Skeletal muscle satellite cell (primary cell): ENCODE measurements at regions not wholly inside any gene's neighbourhood (a gene's known extent, or its start where the extent isn't known, plus 50 kb on each side); places are given as distances from the start of the nearest gene placed in this dataset.
"Not testable (repeated sequence)": the region's sequence is repeated elsewhere in the genome, so short reads cannot be mapped to it uniquely, and the experiment has no call there.

Source experiments
- H3K27me3 ChIP-seq: 2 replicates; pipeline ENCODE4 v1.7.0; 2013; ENCODE audit warnings: low read length; ENCODE audit not compliant: control insufficient read depth, insufficient read depth
- H3K36me3 ChIP-seq: 2 replicates; pipeline ENCODE4 v1.7.0; 2013; ENCODE audit warnings: mild to moderate bottlenecking, control low read depth, low read length; ENCODE audit not compliant: insufficient read depth
- H3K4me1 ChIP-seq: 2 replicates; pipeline ENCODE4 v1.7.0; 2013; ENCODE audit warnings: low read length; ENCODE audit not compliant: control insufficient read depth, insufficient read depth
- H3K4me2 ChIP-seq: 2 replicates; pipeline ENCODE4 v1.7.0; 2013; ENCODE audit warnings: mild to moderate bottlenecking, low read length
- H3K4me3 ChIP-seq: 2 replicates; pipeline ENCODE4 v1.7.0; 2013; ENCODE audit warnings: low read length
- H3K9ac ChIP-seq: 2 replicates; pipeline ENCODE4 v1.7.0; 2013; ENCODE audit warnings: mild to moderate bottlenecking, low read depth, low read length, moderate library complexity
- H3K9me3 ChIP-seq: replicated peaks from 2 replicates; pipeline ENCODE4 v1.7.0; 2013; ENCODE audit warnings: mild to moderate bottlenecking, control low read depth, low read length

DNA sequence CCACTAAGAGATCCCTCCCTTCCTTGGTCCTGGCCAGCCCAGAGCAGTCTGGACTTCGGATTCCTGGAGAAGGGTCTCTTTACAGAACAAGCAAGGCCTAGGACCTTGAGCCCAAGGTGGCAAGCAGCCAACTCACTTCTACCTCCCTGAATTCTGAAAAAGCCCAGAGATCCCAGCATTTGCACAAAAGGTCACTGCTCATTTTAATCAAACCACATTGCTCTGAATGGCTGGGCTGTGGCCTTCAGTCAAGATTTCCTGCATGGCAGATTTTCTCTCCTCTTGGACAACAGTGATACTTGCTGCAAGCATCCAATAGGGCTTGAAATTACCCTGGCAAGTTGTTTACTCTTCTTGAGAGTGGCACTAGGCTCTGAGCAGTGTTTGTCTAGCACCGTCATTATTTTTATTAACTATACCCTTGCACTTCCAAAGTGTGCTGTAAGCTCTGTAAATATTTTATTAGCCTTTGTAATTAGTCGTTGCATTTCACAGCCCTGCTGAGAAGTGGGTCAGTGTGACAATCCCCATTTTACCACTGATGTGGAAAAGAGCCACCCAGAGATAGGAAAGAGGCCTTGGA, 274.7 kb upstream of the CTNNB1 start:
- H3K4me3 ChIP-seq = no peak overlapping the region
- peaks cover 6% of the 10 kb centered on the region for H3K4me1 ChIP-seq
- no peaks in the 10 kb centered on the region for H3K27me3 ChIP-seq
- no peak overlapping the region for H3K4me2 ChIP-seq
- H3K9ac ChIP-seq = no peak overlapping the region
- H3K36me3 ChIP-seq = no peaks in the 10 kb centered on the region
- H3K9me3 ChIP-seq = no peaks in the 10 kb centered on the region

DNA sequence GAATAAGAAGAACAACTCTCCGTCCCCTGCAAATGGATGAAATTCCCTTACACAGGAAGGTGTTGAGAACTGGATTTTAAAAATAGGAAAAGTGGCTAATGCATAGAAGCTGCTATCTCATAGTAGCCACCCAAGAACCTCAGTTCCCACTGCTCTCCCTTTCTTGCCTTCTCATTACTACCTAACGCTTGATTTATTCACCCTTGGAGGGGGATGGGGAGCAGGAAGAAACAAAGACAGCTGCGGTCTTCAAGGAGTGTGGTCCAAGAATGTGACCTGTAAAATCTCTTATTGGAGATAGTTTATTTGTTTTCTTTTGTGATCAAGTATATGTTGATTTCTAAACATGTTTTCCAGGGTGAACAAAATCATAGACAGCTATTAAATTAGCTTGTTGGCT, 274.1 kb upstream of the CTNNB1 start:
- peaks cover 2% of the 10 kb centered on the region for H3K4me1 ChIP-seq
- no peaks in the 10 kb centered on the region for H3K27me3 ChIP-seq
- H3K9ac ChIP-seq = no peak overlapping the region
- no peaks in the 10 kb centered on the region for H3K36me3 ChIP-seq
- no peak overlapping the region for H3K4me2 ChIP-seq
- H3K9me3 ChIP-seq = no peaks in the 10 kb centered on the region
- H3K4me3 ChIP-seq = no peak overlapping the region

DNA sequence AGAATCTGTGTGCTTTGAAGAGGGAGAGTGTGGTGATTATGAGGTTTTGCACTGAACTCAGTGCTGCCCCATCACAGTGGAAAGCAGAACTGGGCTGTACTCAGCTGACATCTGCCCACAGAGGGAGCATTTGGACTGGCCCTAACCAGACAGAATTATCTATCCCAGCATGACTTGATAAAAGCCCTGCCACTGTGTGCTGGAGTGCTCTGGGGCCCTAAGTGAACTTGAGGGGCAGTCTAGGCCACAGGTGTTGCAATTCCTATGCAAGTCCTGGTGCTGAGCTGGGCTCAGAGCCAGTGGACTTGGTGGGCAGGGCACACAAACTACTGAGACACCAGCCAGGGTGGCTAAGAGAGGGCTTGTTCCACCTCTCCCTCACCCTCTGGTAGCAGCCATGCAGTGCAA, 269.2 kb upstream of the CTNNB1 start:
- Histone ChIP-seq H3K4me1 (no peaks in the 10 kb centered on the region), H3K4me2 (no peak overlapping the region), H3K27me3 (no peaks in the 10 kb centered on the region), H3K4me3 (no peak overlapping the region), H3K9ac (no peak overlapping the region), H3K36me3 (no peaks in the 10 kb centered on the region), H3K9me3 (no peaks in the 10 kb centered on the region)

DNA sequence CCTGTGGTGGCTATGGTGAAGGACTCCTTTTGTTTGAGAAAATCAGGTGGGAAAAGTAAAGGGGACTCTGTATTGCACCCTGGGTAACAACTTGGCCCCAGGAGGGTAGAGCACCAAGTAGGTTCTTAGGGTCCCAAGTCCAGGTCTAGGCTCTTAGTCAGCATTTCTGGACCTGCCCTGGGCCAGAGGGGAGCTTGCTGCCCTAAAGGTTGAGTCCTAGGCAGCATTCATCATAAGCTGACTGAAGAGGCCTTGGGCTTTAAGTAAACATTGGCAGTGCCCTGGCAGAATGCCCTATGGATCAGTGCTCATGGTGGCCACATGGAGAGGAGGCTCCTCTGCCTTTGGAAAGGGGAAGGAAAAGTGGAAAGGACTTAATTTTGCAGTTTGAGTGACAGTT, 268.5 kb upstream of the CTNNB1 start:
- H3K4me3 ChIP-seq = no peak overlapping the region

DNA sequence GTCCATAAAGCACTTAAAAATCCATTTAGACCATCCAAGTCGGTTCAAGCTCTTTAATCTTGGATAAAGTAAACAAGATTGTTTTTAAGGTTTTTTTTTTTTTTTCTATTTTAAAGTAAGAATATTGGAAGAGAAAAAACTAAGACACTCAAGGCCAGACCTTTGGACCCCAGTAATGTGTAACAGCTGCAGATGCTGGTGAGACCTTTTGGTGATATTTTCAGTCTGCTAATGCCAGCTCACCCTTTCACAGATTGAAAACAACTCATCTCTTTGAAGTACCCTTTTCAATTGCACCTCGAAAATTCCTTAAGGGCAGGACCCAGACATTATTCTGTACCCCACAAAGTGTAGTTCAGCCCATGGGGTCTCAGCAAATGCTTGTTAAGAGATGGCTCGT, 260.7 kb upstream of the CTNNB1 start:
- peaks cover 22% of the 10 kb centered on the region for H3K4me1 ChIP-seq
- no peaks in the 10 kb centered on the region for H3K36me3 ChIP-seq

More for the DNA sequence above, 268.5 kb upstream of the CTNNB1 start:
- Histone ChIP-seq H3K9ac (no peak overlapping the region), H3K36me3 (no peaks in the 10 kb centered on the region), H3K4me2 (no peak overlapping the region), H3K9me3 (no peaks in the 10 kb centered on the region), H3K27me3 (no peaks in the 10 kb centered on the region), H3K4me1 (no peaks in the 10 kb centered on the region)

DNA sequence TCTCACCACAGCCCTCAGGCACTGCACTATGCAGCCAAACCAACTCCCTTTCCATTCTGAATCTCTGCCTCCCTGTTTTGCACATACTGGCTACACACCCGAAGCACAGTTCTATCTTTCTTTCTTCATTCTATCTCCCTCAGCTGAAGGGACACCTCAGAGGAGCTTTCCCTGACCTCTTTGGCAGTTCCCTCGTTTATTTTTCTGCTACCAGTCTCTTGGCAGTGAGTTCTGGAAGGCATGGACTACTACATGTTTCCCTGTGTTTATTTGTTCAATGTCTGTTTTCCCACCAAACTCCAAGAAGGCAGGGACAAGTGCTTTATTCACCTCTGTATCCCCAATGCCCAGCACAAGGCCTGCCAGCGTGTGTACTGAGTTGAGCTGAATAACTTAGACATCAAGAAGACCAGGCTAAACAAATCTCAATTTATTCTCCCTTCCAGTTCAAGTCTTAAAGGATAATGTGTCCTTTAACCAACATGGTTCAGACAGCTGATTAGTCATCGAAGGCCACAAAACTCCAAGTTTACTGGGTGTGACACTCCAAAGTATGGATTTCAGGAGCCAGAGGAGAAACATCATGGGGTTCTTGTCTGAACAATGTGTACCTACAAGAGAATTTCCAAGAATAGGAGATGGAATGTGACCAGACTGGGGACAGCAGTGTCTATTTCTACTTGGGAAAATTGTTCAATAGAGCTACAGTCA, 260.1 kb upstream of the CTNNB1 start:
- no peaks in the 10 kb centered on the region for H3K36me3 ChIP-seq
- peak overlapping the region; percentile 10 for H3K9ac ChIP-seq

More for the DNA sequence above, 260.7 kb upstream of the CTNNB1 start:
- H3K4me2 ChIP-seq = no peak overlapping the region
- no peak overlapping the region for H3K4me3 ChIP-seq
- no peak overlapping the region for H3K9ac ChIP-seq
- no peaks in the 10 kb centered on the region for H3K9me3 ChIP-seq
- H3K27me3 ChIP-seq = no peaks in the 10 kb centered on the region

DNA sequence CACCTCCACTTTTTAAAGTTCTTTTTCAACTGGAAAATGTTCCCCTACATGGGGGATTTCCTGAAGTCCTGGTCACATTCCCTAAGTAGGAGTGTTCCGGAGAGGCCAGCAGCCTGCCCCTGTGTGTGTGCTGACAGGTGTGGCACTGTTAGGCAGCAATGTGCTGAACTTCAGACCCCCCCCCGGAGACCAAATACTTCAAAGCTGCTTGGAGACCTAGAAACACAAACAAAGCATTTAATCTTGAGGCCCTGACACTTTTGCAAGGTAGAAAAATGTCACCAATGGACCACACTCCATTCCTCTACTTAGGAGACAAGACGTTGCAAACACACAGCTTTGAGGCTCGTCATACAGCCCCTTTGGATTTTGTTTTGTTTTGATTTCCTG, 259.6 kb upstream of the CTNNB1 start:
- H3K4me2 ChIP-seq = no peak overlapping the region
- no peaks in the 10 kb centered on the region for H3K27me3 ChIP-seq
- H3K4me3 ChIP-seq = no peak overlapping the region
- no peak overlapping the region for H3K9ac ChIP-seq
- H3K36me3 ChIP-seq = no peaks in the 10 kb centered on the region
- H3K9me3 ChIP-seq = no peaks in the 10 kb centered on the region
- H3K4me1 ChIP-seq = peaks cover 22% of the 10 kb centered on the region

More for the DNA sequence above, 260.1 kb upstream of the CTNNB1 start:
- Histone ChIP-seq H3K27me3 (no peaks in the 10 kb centered on the region), H3K9me3 (no peaks in the 10 kb centered on the region), H3K4me2 (no peak overlapping the region), H3K4me3 (no peak overlapping the region), H3K4me1 (peaks cover 22% of the 10 kb centered on the region)

DNA sequence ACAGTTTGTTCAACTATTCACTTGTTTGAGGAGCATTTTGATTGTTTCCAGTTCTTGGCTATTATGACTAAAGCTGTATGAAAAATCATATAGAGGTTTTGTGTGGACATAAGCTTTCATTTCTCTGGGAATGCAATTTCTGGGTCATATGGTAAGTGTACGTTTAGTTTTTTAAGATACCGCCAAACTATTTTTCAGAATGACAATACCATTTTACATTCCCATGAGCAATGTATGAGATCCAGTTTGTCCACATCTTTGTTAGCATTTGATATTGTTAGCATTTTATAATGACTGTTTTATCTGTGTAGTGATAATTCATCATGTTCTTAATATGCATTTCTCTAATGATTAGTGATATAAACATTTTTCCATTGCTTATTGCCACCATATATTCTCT, 258.7 kb upstream of the CTNNB1 start:
- no peaks in the 10 kb centered on the region for H3K27me3 ChIP-seq
- no peak overlapping the region for H3K4me2 ChIP-seq
- no peak overlapping the region for H3K4me3 ChIP-seq
- no peaks in the 10 kb centered on the region for H3K9me3 ChIP-seq
- H3K36me3 ChIP-seq = no peaks in the 10 kb centered on the region
- H3K9ac ChIP-seq = no peak overlapping the region
- peaks cover 22% of the 10 kb centered on the region for H3K4me1 ChIP-seq

DNA sequence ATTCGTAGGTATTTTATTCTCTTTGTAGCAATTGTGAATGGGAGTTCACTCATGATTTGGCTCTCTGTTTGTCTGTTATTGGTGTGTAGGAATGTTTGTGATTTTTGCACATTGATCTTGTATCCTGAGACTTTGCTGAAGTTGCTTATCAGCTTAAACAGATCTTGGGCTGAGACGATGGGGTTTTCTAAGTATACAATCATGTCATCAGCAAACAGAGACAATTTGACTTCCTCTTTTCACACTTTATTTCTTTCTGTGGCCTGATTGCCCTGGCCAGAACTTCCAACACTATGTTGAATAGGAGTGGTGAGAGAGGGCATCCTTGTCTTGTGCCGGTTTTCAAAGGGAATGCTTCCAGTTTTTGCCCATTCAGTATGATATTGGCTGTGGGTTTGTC, 252.3 kb upstream of the CTNNB1 start:
- H3K4me3 ChIP-seq, H3K9me3 ChIP-seq, H3K4me2 ChIP-seq, H3K9ac ChIP-seq, H3K27me3 ChIP-seq, H3K4me1 ChIP-seq, H3K36me3 ChIP-seq: not testable (repeated sequence)

DNA sequence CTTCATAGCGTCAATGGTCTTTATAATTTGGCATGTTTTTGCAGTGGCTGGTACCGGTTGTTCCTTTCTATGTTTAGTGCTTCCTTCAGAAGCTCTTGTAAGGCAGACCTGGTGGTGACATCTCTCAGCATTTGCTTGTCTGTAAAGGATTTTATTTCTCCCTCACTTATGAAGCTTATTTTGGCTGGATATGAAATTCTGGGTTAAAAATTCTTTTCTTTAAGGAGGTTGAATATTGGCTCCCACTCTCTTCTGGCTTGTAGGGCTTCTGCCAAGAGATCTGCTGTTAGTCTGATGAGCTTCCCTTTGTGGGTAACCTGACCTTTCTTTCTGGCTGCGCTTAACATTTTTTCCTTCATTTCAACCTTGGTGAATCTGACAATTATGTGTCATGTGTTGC, 250.0 kb upstream of the CTNNB1 start:
- H3K4me1 ChIP-seq, H3K27me3 ChIP-seq, H3K36me3 ChIP-seq, H3K4me2 ChIP-seq, H3K9ac ChIP-seq, H3K9me3 ChIP-seq, H3K4me3 ChIP-seq: not testable (repeated sequence)

DNA sequence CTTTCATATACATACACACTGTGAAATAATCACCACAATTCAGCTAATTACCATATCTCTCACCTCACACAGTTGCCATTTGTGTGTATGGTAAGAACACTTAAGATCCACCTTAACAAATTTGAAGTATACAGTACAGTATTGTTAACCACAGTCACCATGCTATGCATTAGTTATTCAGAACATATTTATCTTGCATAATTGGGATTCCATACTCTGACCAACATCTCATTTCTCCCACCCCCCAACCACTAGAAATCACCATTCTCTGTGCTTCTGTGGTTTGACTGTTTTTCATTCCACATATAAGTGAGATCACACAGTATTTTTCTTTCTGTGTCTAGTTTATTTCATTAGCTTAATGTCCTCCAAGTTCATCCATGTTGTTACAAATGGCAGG, 247.7 kb upstream of the CTNNB1 start:
- no peak overlapping the region for H3K4me3 ChIP-seq
- H3K36me3 ChIP-seq = no peaks in the 10 kb centered on the region
- peaks cover 7% of the 10 kb centered on the region for H3K9me3 ChIP-seq
- no peaks in the 10 kb centered on the region for H3K27me3 ChIP-seq
- no peak overlapping the region for H3K4me2 ChIP-seq
- no peak overlapping the region for H3K9ac ChIP-seq
- H3K4me1 ChIP-seq = peaks cover 3% of the 10 kb centered on the region
